ENCODE measurements at regions not wholly inside any gene's neighbourhood (a gene's known extent, or its start where the extent isn't known, plus 50 kb on each side); places are given as distances from the start of the nearest gene placed in this dataset.
"Not testable (repeated sequence)": the region's sequence is repeated elsewhere in the genome, so short reads cannot be mapped to it uniquely, and the experiment has no call there.

GRCh38 chr11:135008001-135008405 lies 596.0 kb upstream of the B3GAT1 start:
- H3K27me3 ChIP-seq = peaks cover 0 to 25% of the 10 kb centered on the region in 2 donors
- no peaks in the 10 kb centered on the region for H3K9me3 ChIP-seq
- no peak overlapping the region for H3K27ac ChIP-seq
- no peaks in the 10 kb centered on the region for H3K4me1 ChIP-seq
- H3K36me3 ChIP-seq = no peaks in the 10 kb centered on the region
- TF ChIP-seq CTCF (IDR thresholded peaks at IDR 0.05) = no peak
- no peak overlapping the region for H3K4me3 ChIP-seq
- ATAC-seq = no peak
- intact Hi-C loops (cut with DNase I) = no loop called here
- peak in 2 of 4 donors; percentile 31 to 51 for DNase-seq

GRCh38 chr11:135006800-135007199 lies 594.8 kb upstream of the B3GAT1 start:
- Histone ChIP-seq H3K27ac (no peak overlapping the region), H3K4me3 (no peak overlapping the region), H3K9me3 (no peaks in the 10 kb centered on the region), H3K36me3 (no peaks in the 10 kb centered on the region), H3K4me1 (no peaks in the 10 kb centered on the region), H3K27me3 (peaks cover 0 to 25% of the 10 kb centered on the region in 2 donors)
- no peak for TF ChIP-seq CTCF (IDR thresholded peaks at IDR 0.05)
- DNase-seq (no peak), ATAC-seq (no peak)
- intact Hi-C loops (cut with DNase I) = no loop called here

GRCh38 chr11:135004495-135004894 lies 592.5 kb upstream of the B3GAT1 start:
- Histone ChIP-seq H3K4me1 (no peaks in the 10 kb centered on the region), H3K4me3 (no peak overlapping the region), H3K9me3 (no peaks in the 10 kb centered on the region), H3K27ac (no peak overlapping the region), H3K36me3 (no peaks in the 10 kb centered on the region), H3K27me3 (peaks cover 0 to 26% of the 10 kb centered on the region in 2 donors)
- TF ChIP-seq CTCF (IDR thresholded peaks at IDR 0.05) = no peak
- intact Hi-C loops (cut with DNase I) = no loop called here
- DNase-seq (peak in 1 of 4 donors; percentile 13), ATAC-seq (no peak)

- H3K4me3 ChIP-seq = no peak overlapping the region
- DNase-seq = no peak
- H3K4me1 ChIP-seq = no peaks in the 10 kb centered on the region
- ATAC-seq = no peak
- H3K27me3 ChIP-seq = peaks cover 0 to 28% of the 10 kb centered on the region in 2 donors
- no peak overlapping the region for H3K27ac ChIP-seq
- intact Hi-C loops (cut with DNase I) = no loop called here
- H3K9me3 ChIP-seq = no peaks in the 10 kb centered on the region
- TF ChIP-seq CTCF (IDR thresholded peaks at IDR 0.05) = no peak
- H3K36me3 ChIP-seq = no peaks in the 10 kb centered on the region
These were observed 590.2 kb upstream of the B3GAT1 start for GRCh38 chr11:135002236-135002635.

GRCh38 chr11:135001581-135001980 lies 589.5 kb upstream of the B3GAT1 start:
- Histone ChIP-seq H3K27me3 (peaks cover 0 to 22% of the 10 kb centered on the region in 2 donors), H3K9me3 (no peaks in the 10 kb centered on the region), H3K4me3 (no peak overlapping the region), H3K27ac (no peak overlapping the region), H3K4me1 (no peaks in the 10 kb centered on the region), H3K36me3 (no peaks in the 10 kb centered on the region)
- ATAC-seq = no peak
- intact Hi-C loops (cut with DNase I) = no loop called here
- TF ChIP-seq CTCF (IDR thresholded peaks at IDR 0.05) = no peak
- DNase-seq = no peak

- intact Hi-C loops (cut with DNase I) = not testable (repeated sequence)
These were observed 589.0 kb upstream of the B3GAT1 start for GRCh38 chr11:135001065-135001464.

More at GRCh38 chr11:135001065-135001464, 589.0 kb upstream of the B3GAT1 start:
- H3K4me1 ChIP-seq, H3K4me3 ChIP-seq, H3K9me3 ChIP-seq, DNase-seq, H3K27ac ChIP-seq, ATAC-seq, H3K36me3 ChIP-seq: not testable (repeated sequence)
- peaks cover 0 to 16% of the 10 kb centered on the region in 2 donors for H3K27me3 ChIP-seq

Measured in left lung (tissue), 4 donors.